ENCODE measurements at regions not wholly inside any gene's neighbourhood (a gene's known extent, or its start where the extent isn't known, plus 50 kb on each side); places are given as distances from the start of the nearest gene placed in this dataset.
"Not testable (repeated sequence)": the region's sequence is repeated elsewhere in the genome, so short reads cannot be mapped to it uniquely, and the experiment has no call there.

GRCh38 chr10:6984971-6985370 lies 404.9 kb upstream of the PRKCQ start:
- DNase-seq (ENCODE audit: low read depth), result no peak

GRCh38 chr10:6984016-6984415 lies 403.9 kb upstream of the PRKCQ start:
- not testable (repeated sequence) for DNase-seq (ENCODE audit: low read depth)

- DNase-seq (ENCODE audit: low read depth), result no peak
These were observed 400.3 kb upstream of the PRKCQ start for GRCh38 chr10:6980353-6980752.

- DNase-seq (ENCODE audit: low read depth), result no peak
These were observed 399.3 kb upstream of the PRKCQ start for GRCh38 chr10:6979371-6979770.

- no peak for DNase-seq (ENCODE audit: low read depth)
These were observed 398.1 kb upstream of the PRKCQ start for GRCh38 chr10:6978187-6978627.

- no peak for DNase-seq (ENCODE audit: low read depth)
These were observed 397.5 kb upstream of the PRKCQ start for GRCh38 chr10:6977398-6978186.

- DNase-seq (ENCODE audit: low read depth), result no peak
These were observed 393.8 kb upstream of the PRKCQ start for GRCh38 chr10:6973899-6974298.

GRCh38 chr10:6972226-6972625 lies 392.1 kb upstream of the PRKCQ start:
- no peak for DNase-seq (ENCODE audit: low read depth)

GRCh38 chr10:6969659-6970058 lies 389.6 kb upstream of the PRKCQ start:
- DNase-seq (ENCODE audit: low read depth), result no peak

- DNase-seq (ENCODE audit: low read depth), result no peak
These were observed 384.5 kb upstream of the PRKCQ start for GRCh38 chr10:6964543-6964942.

GRCh38 chr10:6962576-6962975 lies 382.5 kb upstream of the PRKCQ start:
- no peak for DNase-seq (ENCODE audit: low read depth)

- DNase-seq (ENCODE audit: low read depth), result no peak
These were observed 378.6 kb upstream of the PRKCQ start for GRCh38 chr10:6958711-6959110.

- no peak for DNase-seq (ENCODE audit: low read depth)
These were observed 378.2 kb upstream of the PRKCQ start for GRCh38 chr10:6958254-6958653.

GRCh38 chr10:6957851-6958250 lies 377.8 kb upstream of the PRKCQ start:
- DNase-seq (ENCODE audit: low read depth), result no peak

GRCh38 chr10:6956562-6956961 lies 376.5 kb upstream of the PRKCQ start:
- DNase-seq (ENCODE audit: low read depth), result no peak

GRCh38 chr10:6953271-6953801 lies 373.3 kb upstream of the PRKCQ start:
- DNase-seq (ENCODE audit: low read depth), result no peak

GRCh38 chr10:6951732-6952131 lies 371.7 kb upstream of the PRKCQ start:
- no peak for DNase-seq (ENCODE audit: low read depth)

GRCh38 chr10:6950133-6950532 lies 370.1 kb upstream of the PRKCQ start:
- DNase-seq (ENCODE audit: low read depth), result no peak

- no peak for DNase-seq (ENCODE audit: low read depth)
These were observed 364.4 kb upstream of the PRKCQ start for GRCh38 chr10:6944436-6944835.

- DNase-seq (ENCODE audit: low read depth), result no peak
These were observed 358.3 kb upstream of the PRKCQ start for GRCh38 chr10:6938384-6938783.

- no peak for DNase-seq (ENCODE audit: low read depth)
These were observed 356.9 kb upstream of the PRKCQ start for GRCh38 chr10:6936931-6937330.

- DNase-seq (ENCODE audit: low read depth), result no peak
These were observed 349.2 kb upstream of the PRKCQ start for GRCh38 chr10:6929148-6929830.

- no peak for DNase-seq (ENCODE audit: low read depth)
These were observed 348.5 kb upstream of the PRKCQ start for GRCh38 chr10:6928586-6928985.
